SK-N-SH treated with all-trans-retinoic acid at 6 μM for 48 hours (cell line): ENCODE measurements at regions not wholly inside any gene's neighbourhood (a gene's known extent, or its start where the extent isn't known, plus 50 kb on each side); places are given as distances from the start of the nearest gene placed in this dataset.

Experiments used
- ATAC-seq: fragments of 200-7000 bp; cut with Tn5 transposase; 3 replicates; pipeline ENCODE4 v1.9.1; 2020; ENCODE audit warnings: mild to moderate bottlenecking, moderate library complexity
- ARNTL ChIP-seq: fragments of 450-650 bp; formaldehyde crosslinking; IDR thresholded peaks from 2 replicates; pipeline ENCODE4 v1.5.0; 2020; ENCODE audit warnings: low read depth, mild to moderate bottlenecking, moderate library complexity, borderline replicate concordance
- BACH2 ChIP-seq: fragments of 250-450 bp; sonication (Bioruptor Pico); IDR thresholded peaks from 2 replicates; pipeline ENCODE4 v1.9.0; 2021; ENCODE audit warnings: mild to moderate bottlenecking, borderline replicate concordance
- CREB5 ChIP-seq: fragments of 250-450 bp; sonication (Bioruptor Pico); IDR thresholded peaks from 2 replicates; pipeline ENCODE4 v1.5.1; 2020; ENCODE audit warnings: low read depth, mild to moderate bottlenecking, moderate library complexity
- CSDC2 ChIP-seq: fragments of 250-450 bp; sonication (Bioruptor Pico); IDR thresholded peaks from 2 replicates; pipeline ENCODE4 v1.5.0; 2020; ENCODE audit warnings: mild to moderate bottlenecking, moderate library complexity
- CSRNP3 ChIP-seq: fragments of 250-450 bp; sonication (Bioruptor Pico); IDR thresholded peaks from 2 replicates; pipeline ENCODE4 v1.5.1; 2021; ENCODE audit warnings: mild to moderate bottlenecking, moderate library complexity
- ESRRG ChIP-seq: fragments of 250-450 bp; sonication (Bioruptor Pico); IDR thresholded peaks from 2 replicates; pipeline ENCODE4 v1.6.1; 2021; ENCODE audit warnings: mild to moderate bottlenecking
- GLIS3 ChIP-seq: fragments of 250-450 bp; sonication (Bioruptor Pico); IDR thresholded peaks from 2 replicates; pipeline ENCODE4 v1.5.0; 2020; ENCODE audit warnings: mild to moderate bottlenecking, moderate library complexity
- ISL1 ChIP-seq: fragments of 250-450 bp; sonication (Bioruptor Pico); IDR thresholded peaks from 2 replicates; pipeline ENCODE4 v2.1.2; 2022; ENCODE audit warnings: mild to moderate bottlenecking, moderate library complexity
- OSR1 ChIP-seq: fragments of 250-450 bp; sonication (Bioruptor Pico); IDR thresholded peaks from 2 replicates; pipeline ENCODE4 v1.8.0; 2022; ENCODE audit warnings: moderate library complexity, mild to moderate bottlenecking, inconsistent platforms
- PATZ1 ChIP-seq: fragments of 250-450 bp; sonication (Bioruptor Pico); IDR thresholded peaks from 2 replicates; pipeline ENCODE4 v1.8.0; 2020; ENCODE audit warnings: mild to moderate bottlenecking, moderate library complexity, borderline replicate concordance
- POU6F1 ChIP-seq: fragments of 250-450 bp; sonication (Bioruptor Pico); IDR thresholded peaks from 2 replicates; pipeline ENCODE4 v1.8.0; 2021; ENCODE audit warnings: low read depth, mild to moderate bottlenecking, moderate library complexity, borderline replicate concordance
- PPARA ChIP-seq: fragments of 250-450 bp; sonication (Bioruptor Pico); IDR thresholded peaks from 2 replicates; pipeline ENCODE4 v1.5.0; 2020; ENCODE audit warnings: mild to moderate bottlenecking, borderline replicate concordance
- RARB ChIP-seq: fragments of 250-450 bp; sonication (Bioruptor Pico); IDR thresholded peaks from 2 replicates; pipeline ENCODE4 v1.8.0; 2021; ENCODE audit warnings: mild to moderate bottlenecking, moderate library complexity
- SNAI2 ChIP-seq: fragments of 250-450 bp; sonication (Bioruptor Pico); IDR thresholded peaks from 2 replicates; pipeline ENCODE4 v1.5.0; 2020; ENCODE audit warnings: mild to moderate bottlenecking, moderate library complexity
- TCF4 ChIP-seq: fragments of 250-450 bp; sonication (Bioruptor Pico); IDR thresholded peaks from 2 replicates; pipeline ENCODE4 v1.8.0; 2021; ENCODE audit warnings: mild to moderate bottlenecking, moderate library complexity, borderline replicate concordance
- TOX ChIP-seq: fragments of 250-450 bp; sonication (Bioruptor Pico); IDR thresholded peaks from 2 replicates; pipeline ENCODE4 v1.8.0; 2021; ENCODE audit warnings: mild to moderate bottlenecking, moderate library complexity, borderline replicate concordance
- TSHZ2 ChIP-seq: fragments of 250-450 bp; sonication (Bioruptor Pico); IDR thresholded peaks from 2 replicates; pipeline ENCODE4 v1.5.0; 2020; ENCODE audit warnings: mild to moderate bottlenecking, moderate library complexity
- ZC3H10 ChIP-seq: fragments of 250-450 bp; sonication (Bioruptor Pico); IDR thresholded peaks from 2 replicates; pipeline ENCODE4 v1.5.1; 2021; ENCODE audit warnings: mild to moderate bottlenecking, moderate library complexity
- ZFP3 ChIP-seq: fragments of 250-450 bp; sonication (Bioruptor Pico); IDR thresholded peaks from 2 replicates; pipeline ENCODE4 v1.5.0; 2020; ENCODE audit warnings: mild to moderate bottlenecking, moderate library complexity
- ZFP30 ChIP-seq: fragments of 450-650 bp; formaldehyde crosslinking; IDR thresholded peaks from 2 replicates; pipeline ENCODE4 v1.5.0; 2022; ENCODE audit warnings: mild to moderate bottlenecking, moderate library complexity
- ZNF565 ChIP-seq: fragments of 450-650 bp; formaldehyde crosslinking; conservative IDR thresholded peaks from 2 replicates; pipeline ENCODE4 v1.5.0; 2020; ENCODE audit warnings: low read depth, mild to moderate bottlenecking, moderate library complexity
- ZNF8 ChIP-seq: fragments of 450-650 bp; formaldehyde crosslinking; IDR thresholded peaks from 2 replicates; pipeline ENCODE4 v1.5.0; 2020; ENCODE audit warnings: mild to moderate bottlenecking, moderate library complexity

GRCh38 chr9:91491624-91492023 is 68.0 kb upstream of the NFIL3 start:
- ATAC-seq = no peak

GRCh38 chr9:91489361-91489899 is 65.8 kb upstream of the NFIL3 start:
- ATAC-seq = no peak
- TF ChIP-seq SNAI2 (CRISPR knock-in tag) = no peak
- TF ChIP-seq ESRRG = no peak

More at GRCh38 chr9:91491624-91492023, 68.0 kb upstream of the NFIL3 start:
- TF ChIP-seq ZNF8 = no peak
- no peak for TF ChIP-seq GLIS3
- no peak for TF ChIP-seq TCF4 (CRISPR knock-in tag)
- TF ChIP-seq ZC3H10 (CRISPR knock-in tag) = no peak
- TF ChIP-seq PPARA = no peak
- no peak for TF ChIP-seq TOX
- no peak for TF ChIP-seq ISL1
- no peak for TF ChIP-seq ZFP3 (CRISPR knock-in tag)
- no peak for TF ChIP-seq ZFP30
- TF ChIP-seq OSR1 = no peak
- no peak for TF ChIP-seq BACH2 (CRISPR knock-in tag)

GRCh38 chr9:91488341-91488740 is 64.7 kb upstream of the NFIL3 start:
- no peak for ATAC-seq
- TF ChIP-seq ESRRG (no peak), ISL1 (no peak), ZNF565 (CRISPR knock-in tag) (no peak), CREB5 (no peak), GLIS3 (no peak), RARB (CRISPR knock-in tag) (no peak), ZFP3 (CRISPR knock-in tag) (no peak), CSDC2 (CRISPR knock-in tag) (no peak), BACH2 (CRISPR knock-in tag) (no peak), POU6F1 (CRISPR knock-in tag) (no peak), PPARA (no peak), ARNTL (no peak), TCF4 (CRISPR knock-in tag) (no peak), TSHZ2 (no peak), TOX (no peak), ZFP30 (no peak)

- ATAC-seq = no peak
- TF ChIP-seq PATZ1 (CRISPR knock-in tag) (no peak), ZC3H10 (CRISPR knock-in tag) (no peak), PPARA (no peak), RARB (CRISPR knock-in tag) (no peak), ZNF8 (no peak), BACH2 (CRISPR knock-in tag) (no peak), CREB5 (no peak), SNAI2 (CRISPR knock-in tag) (no peak), ZFP3 (CRISPR knock-in tag) (no peak), ARNTL (no peak), CSRNP3 (CRISPR knock-in tag) (no peak), TCF4 (CRISPR knock-in tag) (no peak), TOX (no peak), ZFP30 (no peak), CSDC2 (CRISPR knock-in tag) (no peak), ZNF565 (CRISPR knock-in tag) (no peak), OSR1 (no peak)
Measured at GRCh38 chr9:91486699-91487497, 63.3 kb upstream of the NFIL3 start.
